Astrocyte (in vitro differentiated cells and primary cell): ENCODE measurements at regions not wholly inside any gene's neighbourhood (a gene's known extent, or its start where the extent isn't known, plus 50 kb on each side); places are given as distances from the start of the nearest gene placed in this dataset.

Source experiments
- DNase-seq: peaks from one replicate; pipeline ENCODE4 v3.0.0-alpha.2; 2010; ENCODE audit warnings: low read depth
- FAIRE-seq: peaks from 2 replicates; lab custom pipeline; 2011; peaks lifted over from hg19 to GRCh38; lab: Jason Lieb, UNC
- H2AFZ ChIP-seq: 2 replicates; pipeline ENCODE4 v1.6.0; 2012; ENCODE audit warnings: low read depth, low read length, inconsistent platforms
- H3K27ac ChIP-seq: 2 replicates; pipeline ENCODE4 v1.5.1; 2011; ENCODE audit warnings: low read depth, low read length, inconsistent platforms
- H3K27me3 ChIP-seq: 2 replicates; pipeline ENCODE4 v1.6.0; 2011; ENCODE audit warnings: low read length, inconsistent platforms; ENCODE audit not compliant: insufficient read depth
- H3K36me3 ChIP-seq: 2 replicates; pipeline ENCODE4 v1.5.1; 2011; ENCODE audit warnings: low read length, inconsistent platforms; ENCODE audit not compliant: insufficient read depth
- H3K4me1 ChIP-seq: 2 replicates; pipeline ENCODE4 v1.5.1; 2011; ENCODE audit warnings: low read length, inconsistent platforms; ENCODE audit not compliant: insufficient read depth
- H3K4me2 ChIP-seq: 2 replicates; pipeline ENCODE4 v1.6.0; 2012; ENCODE audit warnings: low read length, inconsistent platforms
- H3K4me3 ChIP-seq: 2 replicates; pipeline ENCODE4 v1.5.1; 2011; ENCODE audit warnings: low read depth, mild to moderate bottlenecking, low read length, inconsistent platforms; ENCODE audit not compliant: insufficient read depth
- H3K79me2 ChIP-seq: 2 replicates; pipeline ENCODE4 v1.6.0; 2012; ENCODE audit warnings: mild to moderate bottlenecking, low read length, inconsistent platforms; ENCODE audit not compliant: insufficient read depth
- H3K9ac ChIP-seq: 2 replicates; pipeline ENCODE4 v1.6.0; 2012; ENCODE audit warnings: mild to moderate bottlenecking, low read length, inconsistent platforms
- H3K9me3 ChIP-seq: 2 replicates; pipeline ENCODE4 v1.5.1; 2012; ENCODE audit warnings: low read depth, mild to moderate bottlenecking, low read length, inconsistent platforms; ENCODE audit not compliant: insufficient read depth
- H4K20me1 ChIP-seq: 2 replicates; pipeline ENCODE4 v1.6.0; 2012; ENCODE audit warnings: low read length, inconsistent platforms; ENCODE audit not compliant: insufficient read depth
- H3K27ac Mint-ChIP-seq: one replicate; pipeline ENCODE4 v1.8.0; 2021; ENCODE audit warnings: mild to moderate bottlenecking, mixed read lengths; ENCODE audit not compliant: unreplicated experiment
- H3K27me3 Mint-ChIP-seq: one replicate; pipeline ENCODE4 v1.8.0; 2021; ENCODE audit warnings: low read depth, mixed read lengths; ENCODE audit not compliant: unreplicated experiment
- H3K36me3 Mint-ChIP-seq: one replicate; pipeline ENCODE4 v1.8.0; 2021; ENCODE audit warnings: low read depth, mixed read lengths; ENCODE audit not compliant: unreplicated experiment
- H3K4me1 Mint-ChIP-seq: one replicate; pipeline ENCODE4 v1.8.0; 2021; ENCODE audit warnings: low read depth, mixed read lengths; ENCODE audit not compliant: unreplicated experiment
- H3K4me3 Mint-ChIP-seq: one replicate; pipeline ENCODE4 v1.8.0; 2021; ENCODE audit warnings: mild to moderate bottlenecking, moderate library complexity, mixed read lengths; ENCODE audit not compliant: unreplicated experiment
- H3K9me3 Mint-ChIP-seq: one replicate; pipeline ENCODE4 v1.8.0; 2021; ENCODE audit warnings: mild to moderate bottlenecking, mixed read lengths; ENCODE audit not compliant: unreplicated experiment
- EZH2 ChIP-seq: IDR thresholded peaks from 2 replicates; pipeline ENCODE4 v1.6.1; 2012; ENCODE audit warnings: mild to moderate bottlenecking, low read length, inconsistent platforms; ENCODE audit not compliant: insufficient read depth
- TF ChIP-seq, protein P1 (sequence below): IDR thresholded peaks from 2 replicates; pipeline ENCODE4 v1.5.1; 2011; ENCODE audit warnings: low read depth, mild to moderate bottlenecking, inconsistent platforms, low read length, moderate library complexity; ENCODE audit not compliant: insufficient read depth

DNA sequence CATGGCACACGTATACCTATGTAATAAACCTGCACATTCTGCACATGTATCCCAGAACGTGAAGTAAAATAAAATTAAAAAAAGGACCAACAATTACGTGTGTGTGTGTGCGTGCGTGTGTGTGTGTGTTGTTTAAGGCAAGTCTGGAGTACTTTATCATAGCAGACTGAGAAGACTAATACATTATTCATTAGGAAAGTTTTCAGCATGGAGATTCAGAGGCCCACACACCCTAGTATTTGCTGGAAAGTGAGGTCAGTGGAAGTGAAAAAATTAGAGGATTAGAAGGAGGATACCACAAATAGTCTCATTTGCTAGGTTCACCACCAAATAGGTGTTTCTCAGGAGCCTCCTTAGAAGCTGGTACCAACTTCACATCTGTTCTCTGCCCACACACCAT, 457.1 kb upstream of the CPEB2 start:
- no peak overlapping the region for H3K4me3 Mint-ChIP-seq
- Histone ChIP-seq H3K36me3 (no peaks in the 10 kb centered on the region), H2AFZ (no peak overlapping the region), H3K27ac (no peak overlapping the region), H3K27me3 (no peaks in the 10 kb centered on the region), H3K4me3 (no peak overlapping the region), H3K9me3 (no peaks in the 10 kb centered on the region), H3K4me2 (no peak overlapping the region), H3K79me2 (no peaks in the 10 kb centered on the region), H4K20me1 (no peaks in the 10 kb centered on the region), H3K9ac (no peak overlapping the region), H3K4me1 (no peaks in the 10 kb centered on the region)
- FAIRE-seq (no peak), DNase-seq (no peak)
- H3K27me3 Mint-ChIP-seq = no peaks in the 10 kb centered on the region
- no peaks in the 10 kb centered on the region for H3K4me1 Mint-ChIP-seq
- H3K36me3 Mint-ChIP-seq = no peaks in the 10 kb centered on the region
- peaks cover 17% of the 10 kb centered on the region for H3K9me3 Mint-ChIP-seq
- no peak overlapping the region for H3K27ac Mint-ChIP-seq
- TF ChIP-seq, protein P1, sequence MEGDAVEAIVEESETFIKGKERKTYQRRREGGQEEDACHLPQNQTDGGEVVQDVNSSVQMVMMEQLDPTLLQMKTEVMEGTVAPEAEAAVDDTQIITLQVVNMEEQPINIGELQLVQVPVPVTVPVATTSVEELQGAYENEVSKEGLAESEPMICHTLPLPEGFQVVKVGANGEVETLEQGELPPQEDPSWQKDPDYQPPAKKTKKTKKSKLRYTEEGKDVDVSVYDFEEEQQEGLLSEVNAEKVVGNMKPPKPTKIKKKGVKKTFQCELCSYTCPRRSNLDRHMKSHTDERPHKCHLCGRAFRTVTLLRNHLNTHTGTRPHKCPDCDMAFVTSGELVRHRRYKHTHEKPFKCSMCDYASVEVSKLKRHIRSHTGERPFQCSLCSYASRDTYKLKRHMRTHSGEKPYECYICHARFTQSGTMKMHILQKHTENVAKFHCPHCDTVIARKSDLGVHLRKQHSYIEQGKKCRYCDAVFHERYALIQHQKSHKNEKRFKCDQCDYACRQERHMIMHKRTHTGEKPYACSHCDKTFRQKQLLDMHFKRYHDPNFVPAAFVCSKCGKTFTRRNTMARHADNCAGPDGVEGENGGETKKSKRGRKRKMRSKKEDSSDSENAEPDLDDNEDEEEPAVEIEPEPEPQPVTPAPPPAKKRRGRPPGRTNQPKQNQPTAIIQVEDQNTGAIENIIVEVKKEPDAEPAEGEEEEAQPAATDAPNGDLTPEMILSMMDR = no peak
- no peak for TF ChIP-seq EZH2

DNA sequence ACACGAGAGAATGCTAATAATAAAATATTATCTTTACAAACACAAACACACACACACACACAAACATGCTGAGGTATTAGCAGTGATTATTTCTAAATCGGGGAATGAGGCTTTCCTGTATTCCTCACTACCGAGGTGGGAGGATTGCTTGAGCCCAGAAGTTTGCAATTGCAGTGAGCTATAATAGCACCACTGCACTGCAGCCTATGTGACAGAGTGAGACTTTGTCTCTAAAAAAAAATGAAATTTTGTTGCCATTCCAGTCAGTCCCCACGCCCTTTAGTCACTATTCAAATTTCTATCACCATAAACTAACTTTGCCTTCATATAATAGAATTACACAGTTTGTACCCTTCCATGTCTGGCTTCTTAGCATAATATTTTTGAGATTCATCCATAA, 456.5 kb upstream of the CPEB2 start:
- Mint-ChIP-seq H3K27me3 (no peaks in the 10 kb centered on the region), H3K4me3 (no peak overlapping the region), H3K4me1 (no peaks in the 10 kb centered on the region), H3K9me3 (peaks cover 17% of the 10 kb centered on the region), H3K27ac (no peak overlapping the region), H3K36me3 (no peaks in the 10 kb centered on the region)
- no peaks in the 10 kb centered on the region for H3K27me3 ChIP-seq
- FAIRE-seq = no peak
- no peaks in the 10 kb centered on the region for H3K36me3 ChIP-seq
- H3K79me2 ChIP-seq = no peaks in the 10 kb centered on the region
- H3K27ac ChIP-seq = no peak overlapping the region
- TF ChIP-seq, protein P1 = no peak
- no peak for TF ChIP-seq EZH2
- no peak overlapping the region for H3K9ac ChIP-seq
- no peak overlapping the region for H3K4me3 ChIP-seq
- H3K4me2 ChIP-seq = no peak overlapping the region
- H4K20me1 ChIP-seq = no peaks in the 10 kb centered on the region
- H2AFZ ChIP-seq = no peak overlapping the region
- no peak for DNase-seq
- H3K9me3 ChIP-seq = no peaks in the 10 kb centered on the region
- H3K4me1 ChIP-seq = no peaks in the 10 kb centered on the region

DNA sequence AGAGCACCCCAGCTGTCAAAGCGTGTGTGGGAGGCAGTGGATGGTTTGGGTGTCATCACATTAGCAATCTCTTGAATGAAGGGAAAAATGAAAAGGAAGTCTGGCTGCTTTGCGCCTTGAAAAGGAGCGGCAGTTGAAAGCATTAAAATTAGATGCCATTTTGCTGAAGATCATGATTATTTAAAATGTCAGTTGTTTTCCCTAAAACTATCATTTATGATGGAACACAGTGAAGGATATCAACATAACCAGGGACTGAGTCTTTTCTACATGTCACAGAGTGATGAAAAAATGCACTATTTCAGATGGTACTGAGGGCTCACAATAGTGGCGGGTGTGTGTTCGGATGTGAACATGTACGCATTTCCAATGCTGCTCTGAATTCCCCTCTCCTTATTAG, 450.2 kb upstream of the CPEB2 start:
- H3K36me3 ChIP-seq = no peaks in the 10 kb centered on the region
- no peak overlapping the region for H2AFZ ChIP-seq
- DNase-seq = no peak
- FAIRE-seq = no peak
- no peaks in the 10 kb centered on the region for H3K4me1 ChIP-seq
- no peak overlapping the region for H3K4me3 ChIP-seq
- H3K9ac ChIP-seq = no peak overlapping the region
- Mint-ChIP-seq H3K36me3 (no peaks in the 10 kb centered on the region), H3K27ac (no peak overlapping the region), H3K9me3 (no peaks in the 10 kb centered on the region), H3K27me3 (no peaks in the 10 kb centered on the region), H3K4me1 (no peaks in the 10 kb centered on the region), H3K4me3 (no peak overlapping the region)
- TF ChIP-seq EZH2 = no peak
- TF ChIP-seq, protein P1 = no peak
- no peaks in the 10 kb centered on the region for H3K27me3 ChIP-seq
- no peaks in the 10 kb centered on the region for H4K20me1 ChIP-seq
- peaks cover 3% of the 10 kb centered on the region for H3K9me3 ChIP-seq
- no peak overlapping the region for H3K27ac ChIP-seq
- H3K79me2 ChIP-seq = no peaks in the 10 kb centered on the region
- no peak overlapping the region for H3K4me2 ChIP-seq
